Fibroblast of pulmonary artery (primary cell): ENCODE measurements at regions not wholly inside any gene's neighbourhood (a gene's known extent, or its start where the extent isn't known, plus 50 kb on each side); places are given as distances from the start of the nearest gene placed in this dataset.

Experiments
- DNase-seq: peaks from one replicate; pipeline ENCODE4 v3.0.0-alpha.2; 2010; ENCODE audit warnings: low read depth
- H3K4me3 ChIP-seq: replicated peaks from 2 replicates; pipeline ENCODE4 v1.5.1; 2011; ENCODE audit warnings: low read depth, mild to moderate bottlenecking, control low read depth, low read length, moderate library complexity
- TF ChIP-seq, protein P1 (sequence below): IDR thresholded peaks from 2 replicates; pipeline ENCODE4 v1.5.1; 2011; ENCODE audit warnings: mild to moderate bottlenecking, control low read depth, low read length, inconsistent platforms; ENCODE audit errors: missing control alignments

DNA sequence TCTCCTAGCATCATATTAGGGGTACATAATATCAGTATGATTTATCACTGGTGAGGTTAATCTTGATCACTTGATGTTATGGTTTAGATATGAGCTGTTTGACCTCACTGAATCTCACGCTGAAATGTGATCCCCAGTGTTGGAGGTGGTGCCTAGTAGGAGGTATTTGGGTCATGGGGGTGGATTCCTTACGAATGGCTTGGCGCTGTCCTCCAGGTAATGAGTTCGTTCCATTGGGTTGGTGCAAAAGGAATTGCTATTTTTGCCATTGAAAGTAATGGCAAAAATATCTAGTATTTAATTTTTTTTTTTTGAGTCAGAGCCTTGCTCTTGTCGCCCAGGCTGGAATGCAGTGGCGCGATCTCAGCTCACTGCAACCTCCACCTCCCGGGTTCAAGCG lies 326.3 kb downstream of the AASDHPPT start:
- DNase-seq = no peak
- no peak overlapping the region for H3K4me3 ChIP-seq
- TF ChIP-seq, protein P1, sequence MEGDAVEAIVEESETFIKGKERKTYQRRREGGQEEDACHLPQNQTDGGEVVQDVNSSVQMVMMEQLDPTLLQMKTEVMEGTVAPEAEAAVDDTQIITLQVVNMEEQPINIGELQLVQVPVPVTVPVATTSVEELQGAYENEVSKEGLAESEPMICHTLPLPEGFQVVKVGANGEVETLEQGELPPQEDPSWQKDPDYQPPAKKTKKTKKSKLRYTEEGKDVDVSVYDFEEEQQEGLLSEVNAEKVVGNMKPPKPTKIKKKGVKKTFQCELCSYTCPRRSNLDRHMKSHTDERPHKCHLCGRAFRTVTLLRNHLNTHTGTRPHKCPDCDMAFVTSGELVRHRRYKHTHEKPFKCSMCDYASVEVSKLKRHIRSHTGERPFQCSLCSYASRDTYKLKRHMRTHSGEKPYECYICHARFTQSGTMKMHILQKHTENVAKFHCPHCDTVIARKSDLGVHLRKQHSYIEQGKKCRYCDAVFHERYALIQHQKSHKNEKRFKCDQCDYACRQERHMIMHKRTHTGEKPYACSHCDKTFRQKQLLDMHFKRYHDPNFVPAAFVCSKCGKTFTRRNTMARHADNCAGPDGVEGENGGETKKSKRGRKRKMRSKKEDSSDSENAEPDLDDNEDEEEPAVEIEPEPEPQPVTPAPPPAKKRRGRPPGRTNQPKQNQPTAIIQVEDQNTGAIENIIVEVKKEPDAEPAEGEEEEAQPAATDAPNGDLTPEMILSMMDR = no peak

DNA sequence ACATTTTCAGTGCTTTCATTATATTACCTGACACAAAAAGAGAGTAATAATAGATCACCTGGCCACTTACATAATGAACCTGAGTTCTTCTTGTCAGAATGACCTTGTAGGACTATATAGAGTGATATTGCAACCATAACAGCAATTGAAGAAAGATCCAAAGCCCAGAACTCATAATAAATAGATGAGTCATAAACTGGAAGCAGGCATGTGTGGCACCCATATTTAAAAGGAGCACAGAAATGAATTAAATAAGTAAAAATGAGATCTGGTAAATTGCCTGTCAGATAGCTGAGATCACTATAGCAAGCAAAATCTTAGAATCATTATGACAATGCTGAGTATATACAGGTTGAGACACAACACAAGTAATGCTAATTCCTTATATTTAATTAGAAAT lies 331.8 kb downstream of the AASDHPPT start:
- H3K4me3 ChIP-seq = no peak overlapping the region
- DNase-seq = no peak
- TF ChIP-seq, protein P1 = no peak

DNA sequence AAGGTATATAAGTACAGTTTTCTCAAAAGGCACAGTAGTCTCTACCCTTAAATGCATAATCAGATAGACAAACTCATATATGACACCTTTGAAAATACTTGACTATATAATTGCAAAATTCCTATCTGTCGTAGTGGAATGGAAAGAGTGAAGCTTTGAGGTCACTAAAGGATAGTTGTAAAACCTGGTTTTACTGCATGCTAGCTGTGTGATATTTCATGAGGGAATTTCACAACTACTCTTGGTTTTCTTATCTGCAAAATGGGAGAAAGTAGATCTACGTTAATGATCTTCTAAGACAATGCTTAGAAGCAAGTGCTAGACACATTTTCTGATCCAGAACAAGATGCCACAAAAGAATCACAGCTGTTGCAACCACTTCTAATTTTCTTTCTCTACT lies 332.2 kb downstream of the AASDHPPT start:
- TF ChIP-seq, protein P1 = no peak
- no peak for DNase-seq
- H3K4me3 ChIP-seq = no peak overlapping the region

DNA sequence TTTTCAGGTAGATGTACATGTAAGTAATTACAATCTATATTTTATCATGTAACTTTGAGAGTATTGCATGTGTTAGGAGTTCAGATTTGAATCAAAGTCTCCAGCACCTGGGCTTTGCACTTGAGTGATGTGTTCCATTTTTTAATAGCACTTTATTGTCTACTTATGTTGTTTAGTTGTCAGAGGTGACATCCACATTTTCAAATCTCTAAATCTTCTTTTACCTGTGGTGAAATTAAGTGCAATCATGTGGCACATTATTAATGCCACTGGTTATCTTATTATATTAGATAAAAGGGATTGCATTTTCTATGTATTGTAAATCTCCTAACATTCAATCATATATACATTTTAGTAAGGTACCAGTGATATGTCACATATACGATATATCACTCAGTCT lies 333.4 kb downstream of the AASDHPPT start:
- DNase-seq = no peak
- TF ChIP-seq, protein P1 = no peak
- H3K4me3 ChIP-seq = no peak overlapping the region

DNA sequence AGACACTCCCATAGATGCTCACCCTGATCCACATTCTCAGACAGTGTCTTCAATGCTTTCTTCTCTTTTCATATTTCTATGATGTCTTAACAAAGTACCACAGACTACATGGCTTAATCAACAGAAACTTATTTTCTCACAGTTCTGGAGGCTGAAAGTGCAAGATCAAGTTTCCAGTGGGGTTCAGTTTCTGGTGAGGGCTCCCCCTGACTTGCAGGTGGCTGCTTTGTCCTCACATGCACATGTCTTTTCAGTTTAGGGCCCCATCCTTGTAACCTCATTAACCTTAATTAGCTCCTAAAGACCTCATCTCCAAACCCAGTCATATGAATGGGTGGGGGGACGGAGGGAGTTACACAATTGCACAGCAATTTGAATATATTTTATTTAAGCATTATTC lies 335.8 kb downstream of the AASDHPPT start:
- no peak for DNase-seq
- TF ChIP-seq, protein P1 = no peak
- H3K4me3 ChIP-seq = no peak overlapping the region

DNA sequence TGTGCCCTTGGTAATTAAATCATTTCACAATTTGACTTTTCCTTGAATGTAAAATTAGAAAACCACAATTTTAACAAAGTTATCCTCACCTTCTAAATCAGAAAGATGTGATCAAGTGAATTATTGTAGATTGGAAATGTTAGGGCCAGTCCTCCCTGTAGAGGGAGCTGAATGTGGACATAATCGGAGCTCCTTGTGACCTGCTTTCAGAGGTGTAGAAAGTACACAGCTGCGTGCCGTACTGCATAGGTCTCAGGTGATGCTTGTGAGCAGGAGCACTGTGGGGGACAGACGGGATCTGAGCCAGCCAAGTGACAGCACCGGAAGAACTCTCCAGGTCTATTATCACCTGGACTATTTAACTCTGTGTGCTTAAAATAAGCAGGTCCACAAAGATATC lies 338.0 kb downstream of the AASDHPPT start:
- TF ChIP-seq, protein P1 = no peak
- no peak overlapping the region for H3K4me3 ChIP-seq
- DNase-seq = no peak

DNA sequence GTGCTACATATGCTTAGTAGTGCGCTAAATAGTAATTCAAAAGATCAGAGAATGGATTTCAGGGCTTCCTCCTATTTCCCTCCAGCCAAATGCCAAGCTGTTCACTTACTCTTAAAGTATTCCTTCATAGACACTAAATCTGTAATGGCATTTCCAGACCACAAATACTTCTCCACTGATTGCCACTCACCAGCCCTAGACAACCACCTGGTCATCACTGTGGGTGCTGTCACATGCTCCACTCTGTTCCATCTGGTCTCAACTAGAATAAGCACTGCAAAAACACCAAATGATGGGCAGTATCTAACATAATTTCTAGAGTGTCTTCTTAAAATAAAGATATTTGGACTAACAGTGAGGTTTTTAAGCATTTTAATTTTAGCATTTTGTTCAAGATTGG lies 341.3 kb downstream of the AASDHPPT start:
- no peak for DNase-seq

More for the DNA sequence above, 341.3 kb downstream of the AASDHPPT start:
- TF ChIP-seq, protein P1 = no peak
- no peak overlapping the region for H3K4me3 ChIP-seq
